DND-41 (cell line): ENCODE measurements at regions not wholly inside any gene's neighbourhood (a gene's known extent, or its start where the extent isn't known, plus 50 kb on each side); places are given as distances from the start of the nearest gene placed in this dataset.
"Not testable (repeated sequence)": the region's sequence is repeated elsewhere in the genome, so short reads cannot be mapped to it uniquely, and the experiment has no call there.

ENCODE experiments used
- ATAC-seq: fragments of 200-7000 bp; cut with Tn5 transposase; 3 replicates; pipeline ENCODE4 v1.9.1; 2021; ENCODE audit warnings: low read depth; ENCODE audit not compliant: insufficient read depth
- DNase-seq: peaks from one replicate; pipeline ENCODE4 v3.0.0-alpha.2; 2020
- H2AFZ ChIP-seq: 2 replicates; pipeline ENCODE4 v1.6.0; 2012; ENCODE audit warnings: low read depth, low read length
- H3K27ac ChIP-seq: 2 replicates; pipeline ENCODE4 v1.5.1; 2012; ENCODE audit warnings: low read length, inconsistent platforms
- H3K27me3 ChIP-seq: fragments of 200-600 bp; sonication (generic); 2 replicates; pipeline ENCODE4 v1.6.0; 2012; ENCODE audit warnings: low read length, mild to moderate bottlenecking, inconsistent platforms; ENCODE audit not compliant: insufficient read depth, poor library complexity
- H3K36me3 ChIP-seq: 2 replicates; pipeline ENCODE4 v1.5.1; 2012; ENCODE audit warnings: low read length, inconsistent platforms; ENCODE audit not compliant: insufficient read depth
- H3K4me1 ChIP-seq: 2 replicates; pipeline ENCODE4 v1.5.1; 2012; ENCODE audit warnings: mild to moderate bottlenecking, low read length; ENCODE audit not compliant: insufficient read depth
- H3K4me2 ChIP-seq: 2 replicates; pipeline ENCODE4 v1.6.0; 2012; ENCODE audit warnings: mild to moderate bottlenecking, moderate library complexity, low read length, inconsistent platforms; ENCODE audit not compliant: insufficient read depth
- H3K4me3 ChIP-seq, 2 experiments: fragments of 200-600 bp in 1 of 2; shearing (Covaris generic) in 1 of 2; 2 replicates each; pipeline ENCODE4 v1.5.1; 2012 to 2016; ENCODE audit warnings: inconsistent platforms in 2 of 2, low read length in 2 of 2, mild to moderate bottlenecking in 2 of 2, low read depth in 1 of 2, moderate library complexity in 1 of 2
- H3K79me2 ChIP-seq: 2 replicates; pipeline ENCODE4 v1.6.0; 2012; ENCODE audit warnings: low read length, inconsistent platforms; ENCODE audit not compliant: insufficient read depth
- H3K9ac ChIP-seq: 2 replicates; pipeline ENCODE4 v1.6.0; 2012; ENCODE audit warnings: low read depth, mild to moderate bottlenecking, inconsistent platforms, low read length, moderate library complexity
- H3K9me3 ChIP-seq: 2 replicates; pipeline ENCODE4 v1.5.1; 2012; ENCODE audit warnings: low read length, moderate library complexity, mild to moderate bottlenecking, inconsistent platforms; ENCODE audit not compliant: insufficient read depth, severe bottlenecking
- H4K20me1 ChIP-seq: 2 replicates; pipeline ENCODE4 v1.6.0; 2012; ENCODE audit warnings: low read length; ENCODE audit not compliant: insufficient read depth
- EZH2 ChIP-seq: IDR thresholded peaks from 3 replicates; pipeline ENCODE4 v1.6.1; 2012; ENCODE audit warnings: borderline replicate concordance, low read depth, mild to moderate bottlenecking, moderate library complexity, low read length, inconsistent platforms; ENCODE audit not compliant: severe bottlenecking
- TF ChIP-seq, protein P1 (sequence below): IDR thresholded peaks from 2 replicates; pipeline ENCODE4 v1.5.1; 2012; ENCODE audit warnings: borderline replicate concordance, low read length, moderate library complexity, mild to moderate bottlenecking; ENCODE audit not compliant: poor library complexity, severe bottlenecking; ENCODE audit errors: extremely low read depth

GRCh38 chr12:105598031-105598430, 267.5 kb downstream of the C12orf75 start:
- no peaks in the 10 kb centered on the region for H4K20me1 ChIP-seq
- no peak overlapping the region for H3K9ac ChIP-seq
- H3K4me1 ChIP-seq, result no peaks in the 10 kb centered on the region
- H3K4me2 ChIP-seq, result no peak overlapping the region
- H2AFZ ChIP-seq, result no peak overlapping the region
- no peak overlapping the region for H3K27ac ChIP-seq
- no peak for ATAC-seq
- TF ChIP-seq, protein P1, sequence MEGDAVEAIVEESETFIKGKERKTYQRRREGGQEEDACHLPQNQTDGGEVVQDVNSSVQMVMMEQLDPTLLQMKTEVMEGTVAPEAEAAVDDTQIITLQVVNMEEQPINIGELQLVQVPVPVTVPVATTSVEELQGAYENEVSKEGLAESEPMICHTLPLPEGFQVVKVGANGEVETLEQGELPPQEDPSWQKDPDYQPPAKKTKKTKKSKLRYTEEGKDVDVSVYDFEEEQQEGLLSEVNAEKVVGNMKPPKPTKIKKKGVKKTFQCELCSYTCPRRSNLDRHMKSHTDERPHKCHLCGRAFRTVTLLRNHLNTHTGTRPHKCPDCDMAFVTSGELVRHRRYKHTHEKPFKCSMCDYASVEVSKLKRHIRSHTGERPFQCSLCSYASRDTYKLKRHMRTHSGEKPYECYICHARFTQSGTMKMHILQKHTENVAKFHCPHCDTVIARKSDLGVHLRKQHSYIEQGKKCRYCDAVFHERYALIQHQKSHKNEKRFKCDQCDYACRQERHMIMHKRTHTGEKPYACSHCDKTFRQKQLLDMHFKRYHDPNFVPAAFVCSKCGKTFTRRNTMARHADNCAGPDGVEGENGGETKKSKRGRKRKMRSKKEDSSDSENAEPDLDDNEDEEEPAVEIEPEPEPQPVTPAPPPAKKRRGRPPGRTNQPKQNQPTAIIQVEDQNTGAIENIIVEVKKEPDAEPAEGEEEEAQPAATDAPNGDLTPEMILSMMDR, result no peak
- TF ChIP-seq EZH2, result no peak
- no peaks in the 10 kb centered on the region for H3K36me3 ChIP-seq
- no peak overlapping the region for H3K4me3 ChIP-seq
- peaks cover 4% of the 10 kb centered on the region for H3K27me3 ChIP-seq
- H3K9me3 ChIP-seq, result no peaks in the 10 kb centered on the region
- no peak for DNase-seq
- no peaks in the 10 kb centered on the region for H3K79me2 ChIP-seq

DNA sequence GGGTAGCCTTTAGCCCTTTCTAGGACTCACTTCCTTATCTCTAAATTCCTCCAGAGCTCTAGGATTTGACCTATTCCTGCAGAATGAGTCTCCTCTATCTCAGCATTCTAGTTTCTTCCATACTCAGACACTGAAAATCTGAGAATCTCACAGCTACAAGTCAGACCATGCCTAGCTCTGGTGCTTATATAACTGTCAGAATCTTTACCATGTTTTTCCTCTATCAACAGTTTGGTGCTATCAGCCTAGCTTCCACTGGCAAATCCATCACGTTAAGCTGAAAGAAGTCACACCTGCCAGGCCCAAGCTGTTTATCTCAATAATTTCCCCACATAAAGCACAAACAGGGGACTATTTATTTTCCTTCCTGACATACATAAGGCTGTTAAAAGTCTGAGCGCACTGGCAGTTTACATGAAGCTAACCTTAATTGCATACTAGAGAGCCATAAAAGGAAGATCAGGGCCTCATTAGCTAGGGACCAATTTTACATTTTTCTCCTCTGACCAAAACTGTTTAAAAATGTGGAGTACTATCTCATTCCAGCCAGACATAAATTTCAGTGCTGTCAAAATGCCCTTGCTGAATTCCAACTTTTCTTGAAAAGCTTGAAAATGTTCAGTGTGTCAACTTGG, 270.5 kb downstream of the C12orf75 start:
- DNase-seq (no peak), ATAC-seq (no peak)
- no peaks in the 10 kb centered on the region for H3K4me1 ChIP-seq
- no peaks in the 10 kb centered on the region for H3K9me3 ChIP-seq
- H3K4me3 ChIP-seq, result no peak overlapping the region
- no peak overlapping the region for H3K9ac ChIP-seq
- H2AFZ ChIP-seq, result no peak overlapping the region
- H3K27ac ChIP-seq, result no peak overlapping the region
- no peaks in the 10 kb centered on the region for H3K79me2 ChIP-seq
- no peaks in the 10 kb centered on the region for H4K20me1 ChIP-seq
- no peaks in the 10 kb centered on the region for H3K36me3 ChIP-seq
- H3K27me3 ChIP-seq, result no peaks in the 10 kb centered on the region
- H3K4me2 ChIP-seq, result no peak overlapping the region
- TF ChIP-seq, protein P1, result no peak
- no peak for TF ChIP-seq EZH2

- not testable (repeated sequence) for H3K4me2 ChIP-seq, H3K27me3 ChIP-seq, H3K27ac ChIP-seq, H3K4me1 ChIP-seq, H2AFZ ChIP-seq, H3K9me3 ChIP-seq, H3K4me3 ChIP-seq, H4K20me1 ChIP-seq, ATAC-seq, H3K79me2 ChIP-seq, H3K36me3 ChIP-seq, H3K9ac ChIP-seq, DNase-seq
Observed at GRCh38 chr12:105602312-105602711, 271.8 kb downstream of the C12orf75 start.

- not testable (repeated sequence) for DNase-seq, H3K27me3 ChIP-seq, H3K79me2 ChIP-seq, H3K36me3 ChIP-seq, H2AFZ ChIP-seq, H3K4me1 ChIP-seq, H3K9ac ChIP-seq, H3K9me3 ChIP-seq, H3K4me3 ChIP-seq, H3K27ac ChIP-seq, H4K20me1 ChIP-seq, H3K4me2 ChIP-seq, ATAC-seq
Observed at GRCh38 chr12:105604281-105604680, 273.8 kb downstream of the C12orf75 start.

GRCh38 chr12:105606613-105607012, 276.1 kb downstream of the C12orf75 start:
- not testable (repeated sequence) for H3K4me1 ChIP-seq, H3K9ac ChIP-seq, H3K79me2 ChIP-seq, H3K4me3 ChIP-seq, H3K27ac ChIP-seq, DNase-seq, H2AFZ ChIP-seq, H3K4me2 ChIP-seq, H4K20me1 ChIP-seq, H3K9me3 ChIP-seq, H3K36me3 ChIP-seq, ATAC-seq, H3K27me3 ChIP-seq

DNA sequence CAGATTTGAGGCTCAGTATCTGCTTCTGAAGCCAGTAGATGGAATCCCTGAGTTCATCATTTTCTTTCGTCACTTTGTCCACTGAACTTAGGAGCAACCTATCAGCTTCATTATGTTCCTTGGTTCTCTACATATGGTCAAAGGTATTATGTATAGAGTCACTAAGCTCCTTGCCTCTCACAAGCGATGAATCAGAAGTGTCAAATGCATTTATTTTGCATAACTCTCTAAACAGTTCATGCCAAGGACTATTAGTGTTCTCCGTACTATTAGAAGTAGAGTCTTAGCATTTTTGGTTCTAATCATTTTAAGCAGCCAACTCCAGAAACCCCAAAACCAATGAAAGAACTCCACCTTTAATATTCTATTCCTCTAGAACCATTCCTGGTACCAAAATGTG, 278.5 kb downstream of the C12orf75 start:
- not testable (repeated sequence) for H3K4me2 ChIP-seq, H3K27me3 ChIP-seq, H2AFZ ChIP-seq, H3K4me1 ChIP-seq, H3K9me3 ChIP-seq, H4K20me1 ChIP-seq, H3K9ac ChIP-seq, H3K36me3 ChIP-seq, H3K4me3 ChIP-seq, H3K79me2 ChIP-seq, DNase-seq, ATAC-seq, H3K27ac ChIP-seq
